ENCODE measurements at regions not wholly inside any gene's neighbourhood (a gene's known extent, or its start where the extent isn't known, plus 50 kb on each side); places are given as distances from the start of the nearest gene placed in this dataset.

DNA sequence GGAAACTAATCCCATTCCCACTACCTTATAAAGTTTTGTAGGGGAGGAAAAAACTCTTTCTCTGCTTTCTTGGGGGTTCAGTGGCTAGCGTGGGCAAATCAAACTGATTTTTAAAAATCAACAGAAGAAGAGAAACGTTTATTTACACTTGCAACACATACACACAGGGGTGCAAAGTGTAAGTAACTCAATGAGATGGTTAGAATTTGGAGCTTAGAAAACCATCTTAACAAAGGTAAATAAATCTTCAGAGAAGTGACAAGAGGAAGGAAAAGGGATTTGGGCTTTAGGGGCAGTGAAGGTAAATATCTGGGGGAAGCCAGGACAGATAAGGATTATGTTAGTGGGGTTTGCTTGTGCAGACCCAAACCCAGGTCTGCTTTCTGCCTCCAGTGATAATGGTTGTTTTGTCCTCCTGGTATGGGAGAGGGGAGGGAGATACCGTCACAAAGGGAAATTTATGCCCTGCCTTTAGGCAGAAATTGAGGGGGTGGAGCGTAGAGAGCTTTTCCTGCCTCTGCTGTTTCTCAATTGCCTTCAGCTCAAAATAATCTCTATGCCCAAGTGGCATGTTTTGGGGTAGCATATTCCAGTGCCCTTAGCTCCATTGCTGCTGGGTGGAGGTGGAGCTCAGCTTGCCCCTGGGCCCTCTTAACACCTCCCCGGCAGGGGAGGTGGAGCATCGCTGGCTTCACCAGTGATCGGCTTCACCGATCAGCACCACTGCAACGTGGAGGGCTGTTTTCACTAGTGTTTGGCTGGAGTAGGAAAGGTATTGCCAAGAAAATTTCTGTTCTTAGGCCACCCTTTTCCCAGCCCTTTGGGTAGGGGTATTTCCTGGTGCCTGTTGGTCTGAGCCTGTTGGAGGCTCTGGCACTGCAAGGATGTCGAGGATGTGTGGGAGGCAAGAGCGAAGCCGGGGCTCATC, 92.2 kb downstream of the TEX51 start:
- no peak for DNase-seq

DNA sequence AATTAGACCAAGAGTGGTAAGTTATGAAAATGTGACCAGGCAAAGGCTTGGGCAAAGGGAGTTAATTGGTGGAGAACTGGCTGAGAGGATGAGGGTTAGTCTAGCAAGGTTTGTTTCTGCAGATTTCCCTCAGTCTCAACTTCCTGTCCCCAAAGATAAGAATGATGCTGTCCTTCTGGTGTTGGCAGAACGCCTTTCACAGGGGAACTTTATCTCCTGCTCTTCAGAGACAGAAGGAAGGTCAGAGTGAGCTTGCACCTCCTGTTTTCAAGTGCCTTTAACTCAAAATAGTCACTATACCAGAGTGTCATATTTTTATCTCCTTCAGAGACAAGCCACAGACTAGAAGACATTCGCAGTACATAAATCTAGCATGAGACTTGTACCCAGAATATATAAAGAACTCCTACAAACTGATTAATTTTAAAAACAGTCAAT, 95.7 kb downstream of the TEX51 start:
- DNase-seq = no peak

DNA sequence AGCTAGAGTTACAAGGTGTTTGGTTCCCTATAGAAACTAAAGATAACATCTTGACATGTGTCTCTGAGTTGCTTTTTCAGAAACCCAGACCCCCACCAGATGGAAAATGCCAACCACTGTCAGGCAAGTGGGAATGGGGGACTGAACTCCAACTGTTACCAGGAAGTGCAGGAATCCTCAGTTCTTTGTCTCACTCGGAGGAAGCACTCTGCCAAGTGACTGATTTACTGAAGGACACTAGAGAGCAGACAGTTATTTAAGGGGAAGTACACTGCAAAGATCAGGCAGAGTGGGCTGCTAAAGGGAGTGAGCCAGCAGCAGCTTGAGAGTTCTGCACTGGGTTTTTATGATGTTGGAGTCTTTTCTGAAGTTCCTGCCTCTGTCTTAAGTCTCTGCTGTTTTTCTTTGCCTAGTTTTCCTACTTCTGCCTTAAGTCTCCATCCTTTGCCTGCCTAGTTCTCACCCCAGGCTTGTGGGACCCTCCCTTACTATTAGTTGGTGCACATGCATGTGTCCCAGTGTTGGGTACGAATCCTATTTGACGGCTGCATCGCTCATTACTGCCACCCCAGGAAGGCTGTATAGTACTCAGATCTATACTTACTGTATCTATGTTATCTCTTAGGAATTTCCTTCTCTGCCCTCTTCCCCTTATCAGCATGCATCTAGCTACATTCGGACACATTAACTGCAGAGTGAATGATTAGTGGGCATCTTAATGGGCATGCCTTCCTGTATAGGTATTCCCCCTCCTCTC, 97.1 kb downstream of the TEX51 start:
- peak; percentile 15 for DNase-seq

DNA sequence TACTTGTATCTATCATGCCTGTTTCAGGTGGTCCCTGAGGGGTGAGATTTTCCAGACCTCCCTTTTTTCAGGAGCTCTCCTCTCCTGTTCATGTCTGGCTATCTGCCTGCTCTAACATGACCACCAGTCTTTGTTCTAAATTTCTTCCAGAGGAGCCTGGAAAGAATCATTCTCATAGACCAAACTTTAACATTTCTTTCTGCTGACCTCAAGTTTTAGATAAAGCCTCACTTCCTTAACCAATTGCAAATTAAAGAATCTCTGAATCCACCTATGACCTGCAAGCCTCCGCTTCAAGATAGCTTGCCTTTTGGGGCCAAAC, 97.6 kb downstream of the TEX51 start:
- no peak for DNase-seq

Measured in suppressor macrophage treated with lipopolysaccharide for 4 hours (primary cell).